ENCODE measurements at regions not wholly inside any gene's neighbourhood (a gene's known extent, or its start where the extent isn't known, plus 50 kb on each side); places are given as distances from the start of the nearest gene placed in this dataset.
"Not testable (repeated sequence)": the region's sequence is repeated elsewhere in the genome, so short reads cannot be mapped to it uniquely, and the experiment has no call there.

DNA sequence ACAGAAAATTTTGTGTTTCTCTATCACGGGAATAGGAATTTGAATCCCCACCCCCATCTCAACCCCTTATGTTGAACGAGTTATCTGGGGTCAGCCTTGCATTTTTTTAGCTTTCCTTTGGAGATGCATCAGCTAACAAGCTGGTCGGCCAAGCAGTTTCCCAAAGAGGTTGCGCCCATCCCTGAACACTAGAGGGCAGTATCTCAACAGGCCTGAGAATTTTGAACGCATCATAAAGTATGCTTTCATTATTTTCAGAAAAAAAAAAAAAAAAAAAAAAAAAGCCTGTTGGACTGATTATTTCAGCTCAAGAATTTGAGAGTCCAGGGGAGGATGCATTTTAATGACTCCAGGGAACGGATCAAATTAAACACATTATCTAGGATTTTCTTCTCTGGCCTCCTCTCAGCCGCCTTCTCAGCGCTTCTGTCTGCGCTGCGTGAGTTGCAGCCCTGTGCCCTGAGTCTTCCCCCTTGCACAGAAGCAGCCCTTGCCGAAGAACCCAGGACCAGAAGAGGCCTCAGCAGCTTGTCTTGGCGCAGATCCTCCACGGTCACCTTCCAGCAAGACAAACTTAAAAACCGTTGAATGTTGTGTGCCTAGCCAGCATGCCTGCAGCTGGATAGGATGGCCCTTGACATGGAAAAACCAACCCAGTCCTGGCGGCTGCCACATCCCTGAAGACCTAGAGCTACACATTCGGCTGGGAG is 76.6 kb upstream of the GZMB start:
- H3K4me3 ChIP-seq (ENCODE audit: low read length in 2 of 2): peak overlapping the region in 1 of 2 donors; percentile 40
- H3K4me1 ChIP-seq (ENCODE audit: control insufficient read depth, insufficient read depth, low read length): peaks cover 2% of the 10 kb centered on the region

DNA sequence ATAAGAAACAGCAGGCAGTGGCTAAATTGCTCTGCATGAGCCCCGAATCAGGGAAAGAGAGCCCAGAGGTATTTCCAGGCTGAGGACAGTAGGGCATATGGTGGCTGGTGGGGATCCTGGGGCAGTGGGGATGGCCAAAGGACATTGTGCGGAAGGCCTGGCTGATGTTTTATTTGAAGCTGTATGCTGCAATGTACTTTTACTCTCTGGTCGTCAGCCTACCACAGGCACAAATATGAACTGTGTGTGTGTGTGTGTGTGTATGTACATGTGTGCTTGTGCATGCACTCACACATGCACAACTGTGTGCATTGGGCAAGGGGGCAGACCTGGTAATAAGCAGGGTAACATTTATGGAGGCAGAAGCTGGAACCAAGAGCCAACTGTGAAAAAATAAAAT is 74.7 kb upstream of the GZMB start:
- Histone ChIP-seq H3K36me3 (ENCODE audit: control insufficient read depth in 2 of 2, insufficient read depth in 2 of 2, low read length in 2 of 2) (no peaks in the 10 kb centered on the region), H3K4me1 (ENCODE audit: control insufficient read depth, insufficient read depth, low read length) (peaks cover 2% of the 10 kb centered on the region), H3K9me3 (ENCODE audit: control insufficient read depth in 2 of 2, low read length in 2 of 2) (no peaks in the 10 kb centered on the region), H3K27me3 (ENCODE audit: control insufficient read depth in 1 of 2, insufficient read depth in 2 of 2, low read length in 2 of 2) (peaks cover 0 to 2% of the 10 kb centered on the region in 2 donors), H3K27ac (ENCODE audit: low read length) (no peak overlapping the region), H3K9ac (ENCODE audit: low read length in 2 of 2) (no peak overlapping the region), H3K4me3 (ENCODE audit: low read length in 2 of 2) (no peak overlapping the region)

More for the DNA sequence above, 76.6 kb upstream of the GZMB start:
- H3K36me3 ChIP-seq (ENCODE audit: control insufficient read depth in 2 of 2, insufficient read depth in 2 of 2, low read length in 2 of 2): no peaks in the 10 kb centered on the region
- no peaks in the 10 kb centered on the region for H3K9me3 ChIP-seq (ENCODE audit: control insufficient read depth in 2 of 2, low read length in 2 of 2)
- peaks cover 0 to 5% of the 10 kb centered on the region in 2 donors for H3K27me3 ChIP-seq (ENCODE audit: control insufficient read depth in 1 of 2, insufficient read depth in 2 of 2, low read length in 2 of 2)
- H3K27ac ChIP-seq (ENCODE audit: low read length): no peak overlapping the region
- H3K9ac ChIP-seq (ENCODE audit: low read length in 2 of 2): no peak overlapping the region

DNA sequence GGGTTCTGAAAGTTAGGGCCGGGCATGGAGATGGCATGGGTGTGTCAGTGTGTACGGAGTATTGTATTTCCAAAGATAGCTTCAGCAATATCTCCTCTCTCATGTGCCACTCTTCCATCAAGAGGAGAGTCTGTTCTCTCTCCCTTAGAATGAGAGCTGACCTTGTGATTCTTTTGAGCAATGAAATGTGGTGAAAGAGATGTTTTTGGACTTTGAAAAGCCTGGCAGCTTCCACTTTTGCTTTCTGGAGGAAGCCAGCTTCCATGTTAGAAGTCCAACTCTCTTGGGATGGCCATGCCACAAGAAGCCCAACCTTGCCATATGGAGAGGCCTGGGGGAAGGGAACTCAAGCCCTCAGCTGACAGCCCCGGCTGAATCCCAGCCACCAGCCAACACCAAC is 72.4 kb upstream of the GZMB start:
- Histone ChIP-seq H3K27ac (ENCODE audit: low read length) (no peak overlapping the region), H3K9me3 (ENCODE audit: control insufficient read depth in 2 of 2, low read length in 2 of 2) (no peaks in the 10 kb centered on the region), H3K9ac (ENCODE audit: low read length in 2 of 2) (no peak overlapping the region), H3K4me3 (ENCODE audit: low read length in 2 of 2) (no peak overlapping the region), H3K36me3 (ENCODE audit: control insufficient read depth in 2 of 2, insufficient read depth in 2 of 2, low read length in 2 of 2) (no peaks in the 10 kb centered on the region), H3K4me1 (ENCODE audit: control insufficient read depth, insufficient read depth, low read length) (peaks cover 2% of the 10 kb centered on the region), H3K27me3 (ENCODE audit: control insufficient read depth in 1 of 2, insufficient read depth in 2 of 2, low read length in 2 of 2) (peaks cover 0 to 2% of the 10 kb centered on the region in 2 donors)

DNA sequence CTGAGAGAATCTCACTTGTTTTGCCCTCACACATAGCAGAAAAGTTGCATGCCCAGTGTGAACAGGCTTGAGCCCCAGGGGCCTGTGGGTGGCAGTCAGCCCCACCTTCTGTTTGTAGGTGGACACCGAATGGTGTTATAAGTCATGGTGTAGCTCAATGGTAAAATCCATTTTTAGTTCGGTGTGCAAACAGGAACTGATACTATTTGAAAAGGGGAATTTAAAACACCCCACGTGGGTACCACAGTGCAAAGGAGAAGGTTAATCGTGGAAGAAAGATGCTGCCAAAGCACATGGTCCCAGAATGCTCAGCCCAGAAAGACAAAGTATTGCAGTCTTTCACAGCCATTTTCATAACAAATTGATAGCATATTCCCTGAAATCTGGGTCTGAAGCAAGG is 71.8 kb upstream of the GZMB start:
- H3K9ac ChIP-seq (ENCODE audit: low read length in 2 of 2): no peak overlapping the region
- no peaks in the 10 kb centered on the region for H3K9me3 ChIP-seq (ENCODE audit: control insufficient read depth in 2 of 2, low read length in 2 of 2)
- peaks cover 0 to 2% of the 10 kb centered on the region in 2 donors for H3K27me3 ChIP-seq (ENCODE audit: control insufficient read depth in 1 of 2, insufficient read depth in 2 of 2, low read length in 2 of 2)
- H3K4me1 ChIP-seq (ENCODE audit: control insufficient read depth, insufficient read depth, low read length): peaks cover 2% of the 10 kb centered on the region
- H3K4me3 ChIP-seq (ENCODE audit: low read length in 2 of 2): no peak overlapping the region
- H3K27ac ChIP-seq (ENCODE audit: low read length): no peak overlapping the region
- H3K36me3 ChIP-seq (ENCODE audit: control insufficient read depth in 2 of 2, insufficient read depth in 2 of 2, low read length in 2 of 2): no peaks in the 10 kb centered on the region

DNA sequence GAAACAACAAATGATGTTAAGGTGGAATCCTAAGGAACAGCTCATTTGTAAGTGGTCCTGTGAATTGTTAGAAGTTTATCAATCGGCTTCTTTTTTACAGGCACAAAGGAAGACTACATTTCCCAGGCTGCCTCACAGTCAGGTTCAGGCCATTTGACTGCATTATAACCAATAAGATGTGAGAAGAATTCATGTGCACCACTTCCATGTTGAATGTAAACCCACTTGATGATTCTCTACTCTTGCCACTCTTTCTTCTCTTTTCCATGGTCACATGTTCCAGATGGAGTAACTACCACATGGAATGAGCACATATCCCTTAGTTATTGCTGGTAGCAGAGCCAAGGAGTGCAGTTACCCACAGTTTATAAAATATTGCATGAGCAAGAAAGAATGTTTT is 67.1 kb upstream of the GZMB start:
- Histone ChIP-seq H3K27ac (ENCODE audit: low read length) (no peak overlapping the region), H3K4me1 (ENCODE audit: control insufficient read depth, insufficient read depth, low read length) (no peaks in the 10 kb centered on the region), H3K36me3 (ENCODE audit: control insufficient read depth in 2 of 2, insufficient read depth in 2 of 2, low read length in 2 of 2) (no peaks in the 10 kb centered on the region)

DNA sequence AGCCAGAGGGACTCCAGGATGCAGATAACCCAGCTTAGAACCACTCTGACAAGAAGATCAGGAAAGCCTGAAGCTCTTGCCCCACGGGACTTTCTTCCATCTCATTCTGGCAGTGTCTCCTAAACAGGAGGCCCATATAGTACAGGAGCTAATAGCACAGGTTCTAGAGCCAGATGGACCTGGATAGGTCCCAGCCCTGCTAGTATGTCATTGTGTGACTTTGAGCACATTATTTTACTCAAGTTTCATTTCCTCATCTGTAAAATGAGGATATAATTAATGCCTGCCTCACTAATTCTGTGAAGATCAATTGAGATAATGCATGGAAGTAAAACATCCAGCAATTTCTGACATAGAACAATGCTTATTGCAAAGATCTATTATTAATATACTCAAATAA is 66.5 kb upstream of the GZMB start:
- Histone ChIP-seq H3K4me3 (ENCODE audit: low read length in 2 of 2) (no peak overlapping the region), H3K9me3 (ENCODE audit: control insufficient read depth in 2 of 2, low read length in 2 of 2) (no peaks in the 10 kb centered on the region), H3K4me1 (ENCODE audit: control insufficient read depth, insufficient read depth, low read length) (no peaks in the 10 kb centered on the region), H3K36me3 (ENCODE audit: control insufficient read depth in 2 of 2, insufficient read depth in 2 of 2, low read length in 2 of 2) (no peaks in the 10 kb centered on the region), H3K27ac (ENCODE audit: low read length) (no peak overlapping the region), H3K9ac (ENCODE audit: low read length in 2 of 2) (no peak overlapping the region), H3K27me3 (ENCODE audit: control insufficient read depth in 1 of 2, insufficient read depth in 2 of 2, low read length in 2 of 2) (peaks cover 0 to 2% of the 10 kb centered on the region in 2 donors)

More for the DNA sequence above, 67.1 kb upstream of the GZMB start:
- Histone ChIP-seq H3K9me3 (ENCODE audit: control insufficient read depth in 2 of 2, low read length in 2 of 2) (no peaks in the 10 kb centered on the region), H3K4me3 (ENCODE audit: low read length in 2 of 2) (no peak overlapping the region), H3K9ac (ENCODE audit: low read length in 2 of 2) (no peak overlapping the region), H3K27me3 (ENCODE audit: control insufficient read depth in 1 of 2, insufficient read depth in 2 of 2, low read length in 2 of 2) (peaks cover 0 to 2% of the 10 kb centered on the region in 2 donors)

DNA sequence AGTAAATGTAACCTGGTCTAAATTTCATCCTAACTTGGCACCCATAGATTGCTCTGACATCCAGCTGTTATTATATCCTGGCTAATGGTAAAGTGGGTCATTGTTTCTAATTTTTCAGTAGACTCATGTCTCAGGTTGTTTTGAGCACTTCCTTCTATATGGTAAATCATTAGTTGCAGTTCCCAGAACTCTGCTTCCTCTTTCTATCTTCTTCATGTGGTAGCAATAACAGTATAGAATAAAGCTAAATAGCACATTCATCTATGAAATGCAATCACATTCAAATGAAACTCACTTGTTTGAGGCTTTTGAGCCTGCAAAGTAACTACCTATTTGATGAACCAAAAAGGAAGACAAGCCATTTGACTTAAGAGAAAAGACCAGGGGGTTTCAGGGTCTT is 65.1 kb upstream of the GZMB start:
- H3K4me3 ChIP-seq (ENCODE audit: low read length in 2 of 2): no peak overlapping the region
- no peaks in the 10 kb centered on the region for H3K36me3 ChIP-seq (ENCODE audit: control insufficient read depth in 2 of 2, insufficient read depth in 2 of 2, low read length in 2 of 2)
- H3K27ac ChIP-seq (ENCODE audit: low read length): no peak overlapping the region
- H3K9ac ChIP-seq (ENCODE audit: low read length in 2 of 2): no peak overlapping the region
- H3K4me1 ChIP-seq (ENCODE audit: control insufficient read depth, insufficient read depth, low read length): no peaks in the 10 kb centered on the region
- no peaks in the 10 kb centered on the region for H3K27me3 ChIP-seq (ENCODE audit: control insufficient read depth in 1 of 2, insufficient read depth in 2 of 2, low read length in 2 of 2)
- no peaks in the 10 kb centered on the region for H3K9me3 ChIP-seq (ENCODE audit: control insufficient read depth in 2 of 2, low read length in 2 of 2)

DNA sequence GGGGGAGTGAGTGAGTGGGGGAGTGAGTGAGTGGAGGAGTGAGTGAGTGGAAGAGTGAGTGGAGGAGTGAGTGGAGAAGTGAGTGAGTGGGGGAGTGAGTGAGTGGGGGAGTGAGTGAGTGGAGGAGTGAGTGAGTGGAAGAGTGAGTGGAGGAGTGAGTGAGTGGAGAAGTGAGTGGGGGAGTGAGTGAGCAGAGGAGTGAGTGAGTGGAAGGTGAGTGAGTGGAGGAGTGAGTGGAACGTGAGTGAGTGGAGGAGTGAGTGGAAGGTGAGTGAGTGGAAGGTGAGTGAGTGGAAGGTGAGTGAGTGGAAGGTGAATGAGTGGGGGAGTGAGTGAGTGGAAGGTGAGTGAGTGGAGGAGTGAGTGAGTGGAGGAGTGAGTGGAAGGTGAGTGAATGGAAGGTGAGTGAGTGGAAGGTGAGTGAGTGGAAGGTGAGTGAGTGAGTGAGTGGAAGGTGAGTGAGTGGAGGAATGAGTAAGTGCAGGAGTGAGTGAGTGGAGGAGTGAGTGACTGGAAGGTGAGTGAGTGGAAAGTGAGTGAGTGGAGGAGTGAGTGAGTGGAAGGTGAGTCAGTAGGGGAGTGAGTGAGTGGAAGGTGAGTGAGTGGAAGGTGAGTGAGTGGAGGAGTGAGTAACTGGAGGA is 62.4 kb upstream of the GZMB start:
- H3K9ac ChIP-seq (ENCODE audit: low read length in 2 of 2); H3K4me1 ChIP-seq (ENCODE audit: control insufficient read depth, insufficient read depth, low read length); H3K27ac ChIP-seq (ENCODE audit: low read length); H3K9me3 ChIP-seq (ENCODE audit: control insufficient read depth in 2 of 2, low read length in 2 of 2); H3K4me3 ChIP-seq (ENCODE audit: low read length in 2 of 2); H3K27me3 ChIP-seq (ENCODE audit: control insufficient read depth in 1 of 2, insufficient read depth in 2 of 2, low read length in 2 of 2); H3K36me3 ChIP-seq (ENCODE audit: control insufficient read depth in 2 of 2, insufficient read depth in 2 of 2, low read length in 2 of 2): not testable (repeated sequence)

DNA sequence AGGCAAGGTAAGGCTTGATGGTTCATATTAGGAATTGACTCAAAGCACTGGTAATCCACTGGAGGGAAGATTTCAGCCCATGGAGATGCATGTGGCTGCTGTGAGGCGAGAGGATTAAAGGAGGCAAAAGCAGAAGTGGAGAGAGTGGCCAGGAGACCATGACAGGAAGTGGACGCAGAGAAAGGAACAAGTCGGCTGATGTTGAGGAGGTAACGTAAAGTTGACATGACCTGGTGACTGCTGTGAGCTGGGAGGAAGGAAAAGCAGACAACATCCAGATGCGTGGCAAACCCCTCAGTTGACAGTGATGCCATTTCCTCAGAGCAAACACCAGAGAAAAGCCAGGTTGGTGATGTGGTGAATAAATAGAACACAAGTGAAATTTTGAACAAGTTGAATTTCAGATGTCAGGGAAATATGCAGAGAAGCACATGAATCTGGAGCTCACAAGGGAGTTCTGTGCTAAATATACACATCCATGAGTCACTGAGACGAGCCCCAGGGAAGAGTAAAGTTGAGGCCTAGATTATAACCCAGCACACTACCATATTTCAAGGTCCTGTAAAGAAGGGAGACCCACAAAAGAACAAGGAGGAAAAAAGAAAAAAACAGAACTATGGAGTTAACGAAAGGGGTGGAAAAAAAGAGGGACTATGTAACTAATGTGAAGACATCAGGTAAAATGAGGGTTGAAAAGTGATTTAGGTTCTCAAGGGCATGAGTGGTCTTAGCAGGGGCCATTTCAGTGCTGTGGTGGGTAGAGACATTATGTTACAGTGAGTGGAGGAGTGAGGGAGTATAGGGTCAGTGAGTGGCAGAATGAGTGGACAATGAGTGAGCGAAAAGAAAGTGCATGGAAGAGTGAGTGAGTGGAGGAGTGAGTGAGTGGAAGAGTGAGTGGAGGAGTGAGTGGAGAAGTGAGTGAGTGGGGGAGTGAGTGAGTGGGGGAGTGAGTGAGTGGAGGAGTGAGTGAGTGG is 61.6 kb upstream of the GZMB start:
- Histone ChIP-seq H3K4me1 (ENCODE audit: control insufficient read depth, insufficient read depth, low read length) (no peaks in the 10 kb centered on the region), H3K27me3 (ENCODE audit: control insufficient read depth in 1 of 2, insufficient read depth in 2 of 2, low read length in 2 of 2) (no peaks in the 10 kb centered on the region), H3K36me3 (ENCODE audit: control insufficient read depth in 2 of 2, insufficient read depth in 2 of 2, low read length in 2 of 2) (no peaks in the 10 kb centered on the region), H3K9ac (ENCODE audit: low read length in 2 of 2) (no peak overlapping the region), H3K9me3 (ENCODE audit: control insufficient read depth in 2 of 2, low read length in 2 of 2) (no peaks in the 10 kb centered on the region), H3K27ac (ENCODE audit: low read length) (no peak overlapping the region), H3K4me3 (ENCODE audit: low read length in 2 of 2) (no peak overlapping the region)

DNA sequence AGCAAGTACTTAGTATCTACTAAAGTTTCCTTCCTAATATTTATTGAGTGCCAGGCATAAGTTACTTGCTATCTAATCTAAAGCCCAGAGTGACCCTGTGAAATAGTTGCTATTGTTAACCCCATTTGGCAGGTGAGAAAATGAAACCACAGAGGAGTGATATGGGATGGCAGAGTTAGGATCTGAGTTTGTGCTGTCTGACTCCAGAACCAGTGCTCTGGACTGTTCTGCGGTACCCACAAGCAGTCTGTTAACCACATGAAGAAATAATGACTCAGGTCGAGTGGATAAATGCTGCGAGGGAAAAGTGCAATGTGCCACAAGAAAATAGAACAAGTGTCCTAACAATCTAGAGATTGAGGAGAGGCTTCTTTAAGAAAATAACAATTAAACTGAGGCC is 60.7 kb upstream of the GZMB start:
- H3K27me3 ChIP-seq (ENCODE audit: control insufficient read depth in 1 of 2, insufficient read depth in 2 of 2, low read length in 2 of 2): no peaks in the 10 kb centered on the region
- H3K27ac ChIP-seq (ENCODE audit: low read length): no peak overlapping the region
- no peaks in the 10 kb centered on the region for H3K36me3 ChIP-seq (ENCODE audit: control insufficient read depth in 2 of 2, insufficient read depth in 2 of 2, low read length in 2 of 2)
- no peaks in the 10 kb centered on the region for H3K4me1 ChIP-seq (ENCODE audit: control insufficient read depth, insufficient read depth, low read length)
- H3K9ac ChIP-seq (ENCODE audit: low read length in 2 of 2): no peak overlapping the region
- H3K9me3 ChIP-seq (ENCODE audit: control insufficient read depth in 2 of 2, low read length in 2 of 2): no peaks in the 10 kb centered on the region
- H3K4me3 ChIP-seq (ENCODE audit: low read length in 2 of 2): no peak overlapping the region

All from stomach smooth muscle (tissue), 2 donors.